ENCODE measurements at regions not wholly inside any gene's neighbourhood (a gene's known extent, or its start where the extent isn't known, plus 50 kb on each side); places are given as distances from the start of the nearest gene placed in this dataset.

DNA sequence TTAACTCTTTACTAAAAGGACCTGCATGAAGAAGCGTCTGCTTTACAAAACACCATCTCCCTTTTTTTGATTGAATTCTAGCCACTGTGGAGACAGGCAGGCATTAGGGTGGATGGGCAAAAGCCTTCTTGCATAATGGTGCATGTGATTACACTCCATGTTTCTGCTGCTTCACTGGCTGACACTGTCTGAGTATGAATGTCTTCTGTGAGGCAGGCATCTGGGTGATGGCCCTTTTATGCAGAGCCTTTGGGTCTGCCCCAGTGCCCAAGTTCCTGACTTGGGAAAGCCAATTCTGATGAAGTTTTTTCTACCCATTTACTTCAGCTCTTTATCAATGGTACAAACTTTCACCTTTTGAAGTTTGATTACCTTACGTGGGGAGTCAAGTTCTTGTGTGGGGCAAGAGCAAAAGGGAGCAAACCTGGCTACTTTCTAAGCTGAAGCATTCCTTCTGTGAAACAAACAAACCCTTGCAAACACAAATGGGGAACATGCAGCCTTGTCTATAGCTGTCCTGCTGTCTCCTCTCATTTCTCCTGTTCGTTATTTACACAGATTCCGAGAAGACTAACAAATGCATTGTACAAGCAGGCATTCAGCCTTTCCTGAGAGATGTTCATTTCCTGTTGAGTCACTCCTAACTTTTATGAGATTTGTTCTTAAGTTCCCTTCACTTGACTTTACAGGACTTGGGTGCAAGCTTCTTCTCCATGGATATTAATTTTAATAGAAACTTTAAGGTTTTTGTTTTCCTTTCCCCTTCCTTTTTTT lies 301.9 kb downstream of the TLL1 start:
- H3K27me3 ChIP-seq (replicated peaks; ENCODE audit: insufficient read depth), result no peaks in the 10 kb centered on the region
- H3K27ac ChIP-seq, result no peak overlapping the region
- DNase-seq (ENCODE audit: low spot score), result no peak
- TF ChIP-seq, protein P1, sequence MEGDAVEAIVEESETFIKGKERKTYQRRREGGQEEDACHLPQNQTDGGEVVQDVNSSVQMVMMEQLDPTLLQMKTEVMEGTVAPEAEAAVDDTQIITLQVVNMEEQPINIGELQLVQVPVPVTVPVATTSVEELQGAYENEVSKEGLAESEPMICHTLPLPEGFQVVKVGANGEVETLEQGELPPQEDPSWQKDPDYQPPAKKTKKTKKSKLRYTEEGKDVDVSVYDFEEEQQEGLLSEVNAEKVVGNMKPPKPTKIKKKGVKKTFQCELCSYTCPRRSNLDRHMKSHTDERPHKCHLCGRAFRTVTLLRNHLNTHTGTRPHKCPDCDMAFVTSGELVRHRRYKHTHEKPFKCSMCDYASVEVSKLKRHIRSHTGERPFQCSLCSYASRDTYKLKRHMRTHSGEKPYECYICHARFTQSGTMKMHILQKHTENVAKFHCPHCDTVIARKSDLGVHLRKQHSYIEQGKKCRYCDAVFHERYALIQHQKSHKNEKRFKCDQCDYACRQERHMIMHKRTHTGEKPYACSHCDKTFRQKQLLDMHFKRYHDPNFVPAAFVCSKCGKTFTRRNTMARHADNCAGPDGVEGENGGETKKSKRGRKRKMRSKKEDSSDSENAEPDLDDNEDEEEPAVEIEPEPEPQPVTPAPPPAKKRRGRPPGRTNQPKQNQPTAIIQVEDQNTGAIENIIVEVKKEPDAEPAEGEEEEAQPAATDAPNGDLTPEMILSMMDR (IDR thresholded peaks at IDR 0.05), result no peak
- no peak for ATAC-seq (ENCODE audit: insufficient number of reproducible peaks, low FRiP score, low read depth)
- H3K4me1 ChIP-seq (ENCODE audit: control insufficient read depth in 1 of 2, low read depth in 2 of 2), result no peaks in the 10 kb centered on the region
- no peak overlapping the region for H3K4me3 ChIP-seq
- H3K36me3 ChIP-seq, result no peaks in the 10 kb centered on the region
- H3K9me3 ChIP-seq, result no peaks in the 10 kb centered on the region

DNA sequence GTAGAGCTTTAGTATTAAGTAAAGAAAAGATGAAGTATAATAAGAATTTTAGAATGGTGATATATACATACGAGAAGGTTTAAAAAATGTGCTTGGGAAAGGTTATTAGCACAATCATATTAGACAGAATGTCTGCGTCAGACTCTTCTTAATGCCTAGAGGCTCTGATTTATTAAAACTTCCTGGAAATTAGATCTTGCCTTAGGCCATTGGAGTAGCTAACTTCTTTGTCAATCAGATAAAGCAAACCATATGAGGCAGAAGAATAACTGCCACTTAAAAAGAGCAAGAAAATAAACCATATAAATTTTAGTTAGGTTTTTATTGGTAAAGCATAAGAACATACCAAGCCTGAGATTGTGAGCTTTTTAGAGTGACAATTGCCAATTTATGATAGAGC lies 309.1 kb downstream of the TLL1 start:
- Histone ChIP-seq H3K9me3 (no peaks in the 10 kb centered on the region), H3K27me3 (replicated peaks; ENCODE audit: insufficient read depth) (no peaks in the 10 kb centered on the region), H3K36me3 (no peaks in the 10 kb centered on the region), H3K4me1 (ENCODE audit: control insufficient read depth in 1 of 2, low read depth in 2 of 2) (no peaks in the 10 kb centered on the region), H3K4me3 (no peak overlapping the region), H3K27ac (no peak overlapping the region)
- ATAC-seq (ENCODE audit: insufficient number of reproducible peaks, low FRiP score, low read depth), result no peak
- no peak for DNase-seq (ENCODE audit: low spot score)
- TF ChIP-seq, protein P1 (IDR thresholded peaks at IDR 0.05), result no peak

DNA sequence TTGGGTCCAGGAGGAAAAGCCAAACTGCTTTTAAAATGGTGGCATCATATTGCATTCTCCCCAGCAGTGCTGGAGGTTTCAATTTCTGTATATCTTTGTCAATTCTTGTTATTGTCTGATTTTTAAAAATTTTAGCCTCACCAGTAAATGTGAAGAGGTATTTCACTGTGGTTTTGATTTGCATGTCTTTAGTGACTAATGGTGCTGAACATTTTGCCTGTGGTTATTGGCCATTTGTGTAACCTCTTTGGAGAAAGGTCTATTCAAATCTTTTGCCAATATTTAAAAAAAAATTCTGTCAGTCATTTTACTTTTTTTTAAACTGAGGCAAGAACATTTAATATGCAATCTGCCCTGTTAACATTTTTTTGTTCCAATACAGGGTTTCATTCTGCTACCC lies 322.1 kb downstream of the TLL1 start:
- Histone ChIP-seq H3K27me3 (replicated peaks; ENCODE audit: insufficient read depth) (no peaks in the 10 kb centered on the region), H3K27ac (no peak overlapping the region), H3K4me3 (no peak overlapping the region), H3K9me3 (no peaks in the 10 kb centered on the region), H3K4me1 (ENCODE audit: control insufficient read depth in 1 of 2, low read depth in 2 of 2) (no peaks in the 10 kb centered on the region), H3K36me3 (no peaks in the 10 kb centered on the region)
- no peak for DNase-seq (ENCODE audit: low spot score)
- no peak for ATAC-seq (ENCODE audit: insufficient number of reproducible peaks, low FRiP score, low read depth)
- TF ChIP-seq, protein P1 (IDR thresholded peaks at IDR 0.05), result no peak

DNA sequence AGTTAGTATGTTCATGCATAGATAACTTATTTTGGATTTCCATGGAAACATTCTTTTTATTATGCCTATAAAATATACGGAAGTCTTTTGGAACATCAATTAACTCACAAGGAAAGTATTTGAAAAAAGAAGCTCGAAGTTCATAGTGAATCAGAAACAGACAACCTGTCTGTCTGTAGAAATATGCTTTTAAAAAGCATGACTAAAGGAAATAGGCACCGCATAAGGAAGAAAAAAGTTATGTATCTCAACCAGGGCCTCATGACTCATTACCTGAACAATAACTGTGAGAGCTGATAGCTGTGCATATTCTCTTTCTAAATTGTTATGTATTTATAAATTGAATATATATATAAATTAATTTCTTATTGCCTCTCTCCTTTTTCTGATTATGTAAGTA lies 324.1 kb downstream of the TLL1 start:
- DNase-seq (ENCODE audit: low spot score) (no peak), ATAC-seq (ENCODE audit: insufficient number of reproducible peaks, low FRiP score, low read depth) (no peak)
- Histone ChIP-seq H3K9me3 (no peaks in the 10 kb centered on the region), H3K4me3 (no peak overlapping the region), H3K27ac (no peak overlapping the region), H3K4me1 (ENCODE audit: control insufficient read depth in 1 of 2, low read depth in 2 of 2) (no peaks in the 10 kb centered on the region), H3K27me3 (replicated peaks; ENCODE audit: insufficient read depth) (no peaks in the 10 kb centered on the region), H3K36me3 (no peaks in the 10 kb centered on the region)
- TF ChIP-seq, protein P1 (IDR thresholded peaks at IDR 0.05), result no peak

DNA sequence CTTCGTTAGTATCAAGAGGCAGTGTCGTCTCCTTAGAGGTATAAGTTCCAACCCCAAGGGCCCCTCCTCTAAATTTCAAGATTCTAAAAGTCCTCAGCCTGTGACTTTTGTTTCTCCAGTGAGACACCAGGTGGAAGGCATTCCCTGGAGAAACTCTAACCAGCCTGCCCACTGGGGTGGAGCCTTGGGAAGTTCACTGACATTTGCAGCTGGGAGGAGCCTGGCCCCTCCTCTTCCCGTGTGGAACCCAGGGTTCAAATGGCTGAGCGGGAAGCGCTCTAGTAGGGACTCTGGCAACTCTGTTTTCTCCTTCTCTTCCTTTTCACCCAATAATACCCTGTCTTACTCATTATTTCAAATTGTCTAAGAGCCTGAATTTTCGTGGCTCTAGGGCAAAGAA lies 325.0 kb downstream of the TLL1 start:
- Histone ChIP-seq H3K27me3 (replicated peaks; ENCODE audit: insufficient read depth) (no peaks in the 10 kb centered on the region), H3K27ac (no peak overlapping the region), H3K4me1 (ENCODE audit: control insufficient read depth in 1 of 2, low read depth in 2 of 2) (no peaks in the 10 kb centered on the region), H3K36me3 (no peaks in the 10 kb centered on the region), H3K9me3 (no peaks in the 10 kb centered on the region), H3K4me3 (no peak overlapping the region)
- no peak for ATAC-seq (ENCODE audit: insufficient number of reproducible peaks, low FRiP score, low read depth)
- no peak for DNase-seq (ENCODE audit: low spot score)
- TF ChIP-seq, protein P1 (IDR thresholded peaks at IDR 0.05), result no peak
